ENCODE measurements at regions not wholly inside any gene's neighbourhood (a gene's known extent, or its start where the extent isn't known, plus 50 kb on each side); places are given as distances from the start of the nearest gene placed in this dataset.

DNA sequence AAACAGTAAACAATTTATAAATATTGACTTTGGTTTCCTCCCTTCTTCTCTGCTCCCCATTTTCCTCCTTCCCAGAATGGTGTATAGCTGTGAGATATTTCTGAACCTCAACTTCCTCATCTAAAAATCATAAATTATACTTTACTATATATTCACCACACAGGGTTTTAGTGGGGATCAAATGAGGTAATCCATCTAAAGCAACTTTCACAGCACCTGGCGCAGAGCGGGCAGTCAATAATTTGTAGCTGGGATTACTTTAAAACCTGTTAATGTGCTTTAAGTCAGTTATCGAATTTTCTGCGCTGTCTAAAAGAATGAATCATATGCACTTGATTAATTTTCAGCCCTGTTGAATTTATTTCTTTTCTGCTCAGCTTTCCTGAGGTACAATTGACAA lies 172.7 kb downstream of the PTEN start:
- H3K4me3 ChIP-seq (ENCODE audit: control insufficient read depth in 2 of 3, extremely low read depth in 1 of 3, insufficient read depth in 2 of 3, low read depth in 1 of 3, low read length in 3 of 3) = no peak overlapping the region
- no peak overlapping the region for H2AFZ ChIP-seq (ENCODE audit: control insufficient read depth, low read length)
- no peak for TF ChIP-seq EZH2 (IDR thresholded peaks at IDR 0.05; ENCODE audit: low read length)
- TF ChIP-seq, protein P1, sequence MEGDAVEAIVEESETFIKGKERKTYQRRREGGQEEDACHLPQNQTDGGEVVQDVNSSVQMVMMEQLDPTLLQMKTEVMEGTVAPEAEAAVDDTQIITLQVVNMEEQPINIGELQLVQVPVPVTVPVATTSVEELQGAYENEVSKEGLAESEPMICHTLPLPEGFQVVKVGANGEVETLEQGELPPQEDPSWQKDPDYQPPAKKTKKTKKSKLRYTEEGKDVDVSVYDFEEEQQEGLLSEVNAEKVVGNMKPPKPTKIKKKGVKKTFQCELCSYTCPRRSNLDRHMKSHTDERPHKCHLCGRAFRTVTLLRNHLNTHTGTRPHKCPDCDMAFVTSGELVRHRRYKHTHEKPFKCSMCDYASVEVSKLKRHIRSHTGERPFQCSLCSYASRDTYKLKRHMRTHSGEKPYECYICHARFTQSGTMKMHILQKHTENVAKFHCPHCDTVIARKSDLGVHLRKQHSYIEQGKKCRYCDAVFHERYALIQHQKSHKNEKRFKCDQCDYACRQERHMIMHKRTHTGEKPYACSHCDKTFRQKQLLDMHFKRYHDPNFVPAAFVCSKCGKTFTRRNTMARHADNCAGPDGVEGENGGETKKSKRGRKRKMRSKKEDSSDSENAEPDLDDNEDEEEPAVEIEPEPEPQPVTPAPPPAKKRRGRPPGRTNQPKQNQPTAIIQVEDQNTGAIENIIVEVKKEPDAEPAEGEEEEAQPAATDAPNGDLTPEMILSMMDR (optimal IDR thresholded peaks at IDR 0.05 in 1 of 3, IDR thresholded peaks at IDR 0.05 in 1 of 3, conservative IDR thresholded peaks at IDR 0.05 in 1 of 3; ENCODE audit: extremely low read depth in 1 of 3, insufficient read depth in 2 of 3, low read length in 3 of 3) = no peak
- H3K9me3 ChIP-seq (ENCODE audit: control insufficient read depth, low read depth, low read length) = no peaks in the 10 kb centered on the region
- no peak for DNase-seq (ENCODE audit: low read depth, low spot score)
- H3K4me2 ChIP-seq (ENCODE audit: control insufficient read depth, extremely low read depth, insufficient read depth, low read depth, low read length) = no peak overlapping the region
- no peaks in the 10 kb centered on the region for H3K4me1 ChIP-seq (ENCODE audit: control insufficient read depth, extremely low read depth, insufficient read depth, low read length)
- H3K9ac ChIP-seq (ENCODE audit: control insufficient read depth, extremely low read depth, insufficient read depth, low read length) = no peak overlapping the region
- dilution Hi-C loops (cut with MboI; ENCODE audit: extremely low pct_ligation_motif_present, low sequenced_read_pairs) = no loop called here
- H3K36me3 ChIP-seq (ENCODE audit: control insufficient read depth in 2 of 2, extremely low read depth in 1 of 2, insufficient read depth in 2 of 2, low read length in 2 of 2) = no peaks in the 10 kb centered on the region
- no peaks in the 10 kb centered on the region for H4K20me1 ChIP-seq (ENCODE audit: control insufficient read depth, extremely low read depth, insufficient read depth, low read length)
- no peak for FAIRE-seq
- H3K79me2 ChIP-seq (ENCODE audit: control insufficient read depth, insufficient read depth, low read length) = no peaks in the 10 kb centered on the region
- no peaks in the 10 kb centered on the region for H3K9me1 ChIP-seq (ENCODE audit: control insufficient read depth, extremely low read depth, insufficient read depth, low read length)
- H3K27ac ChIP-seq (ENCODE audit: control insufficient read depth, insufficient read depth, low read length) = no peak overlapping the region
- H3K27me3 ChIP-seq (ENCODE audit: control insufficient read depth, extremely low read depth, insufficient read depth, low read length) = no peaks in the 10 kb centered on the region

DNA sequence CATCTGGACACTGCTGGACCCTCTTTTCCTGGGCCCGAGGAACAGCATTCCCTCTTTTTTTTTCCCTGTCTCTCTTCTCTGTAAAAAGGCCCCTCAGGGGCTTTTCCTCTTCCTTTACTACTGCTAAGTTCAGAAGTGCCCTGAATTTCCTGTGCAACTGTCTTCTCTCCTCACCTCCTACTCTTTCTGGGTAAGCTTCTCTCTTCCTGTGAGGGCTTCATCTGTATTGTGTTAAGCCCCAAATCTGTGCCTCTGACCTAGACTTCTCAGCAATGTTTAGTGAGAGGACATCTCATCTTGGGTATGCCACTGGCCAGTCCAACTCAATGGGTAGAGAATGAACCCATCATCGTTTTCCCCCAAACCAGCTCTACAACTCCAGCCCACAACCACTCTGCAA lies 174.2 kb downstream of the PTEN start:
- no peak overlapping the region for H3K9ac ChIP-seq (ENCODE audit: control insufficient read depth, extremely low read depth, insufficient read depth, low read length)
- no peak for FAIRE-seq

More for the DNA sequence above, 174.2 kb downstream of the PTEN start:
- Histone ChIP-seq H3K27ac (ENCODE audit: control insufficient read depth, insufficient read depth, low read length) (no peak overlapping the region), H3K4me1 (ENCODE audit: control insufficient read depth, extremely low read depth, insufficient read depth, low read length) (peaks cover 11% of the 10 kb centered on the region), H3K4me3 (ENCODE audit: control insufficient read depth in 2 of 3, extremely low read depth in 1 of 3, insufficient read depth in 2 of 3, low read depth in 1 of 3, low read length in 3 of 3) (no peak overlapping the region), H2AFZ (ENCODE audit: control insufficient read depth, low read length) (no peak overlapping the region), H3K27me3 (ENCODE audit: control insufficient read depth, extremely low read depth, insufficient read depth, low read length) (no peaks in the 10 kb centered on the region), H3K4me2 (ENCODE audit: control insufficient read depth, extremely low read depth, insufficient read depth, low read depth, low read length) (no peak overlapping the region), H3K9me3 (ENCODE audit: control insufficient read depth, low read depth, low read length) (no peaks in the 10 kb centered on the region), H3K79me2 (ENCODE audit: control insufficient read depth, insufficient read depth, low read length) (no peaks in the 10 kb centered on the region), H3K36me3 (ENCODE audit: control insufficient read depth in 2 of 2, extremely low read depth in 1 of 2, insufficient read depth in 2 of 2, low read length in 2 of 2) (no peaks in the 10 kb centered on the region), H3K9me1 (ENCODE audit: control insufficient read depth, extremely low read depth, insufficient read depth, low read length) (no peaks in the 10 kb centered on the region), H4K20me1 (ENCODE audit: control insufficient read depth, extremely low read depth, insufficient read depth, low read length) (no peaks in the 10 kb centered on the region)
- TF ChIP-seq, protein P1 (optimal IDR thresholded peaks at IDR 0.05 in 1 of 3, IDR thresholded peaks at IDR 0.05 in 1 of 3, conservative IDR thresholded peaks at IDR 0.05 in 1 of 3; ENCODE audit: extremely low read depth in 1 of 3, insufficient read depth in 2 of 3, low read length in 3 of 3) = no peak
- TF ChIP-seq EZH2 (IDR thresholded peaks at IDR 0.05; ENCODE audit: low read length) = no peak
- dilution Hi-C loops (cut with MboI; ENCODE audit: extremely low pct_ligation_motif_present, low sequenced_read_pairs) = no loop called here
- DNase-seq (ENCODE audit: low read depth, low spot score) = no peak
